ENCODE measurements at regions not wholly inside any gene's neighbourhood (a gene's known extent, or its start where the extent isn't known, plus 50 kb on each side); places are given as distances from the start of the nearest gene placed in this dataset.

DNA sequence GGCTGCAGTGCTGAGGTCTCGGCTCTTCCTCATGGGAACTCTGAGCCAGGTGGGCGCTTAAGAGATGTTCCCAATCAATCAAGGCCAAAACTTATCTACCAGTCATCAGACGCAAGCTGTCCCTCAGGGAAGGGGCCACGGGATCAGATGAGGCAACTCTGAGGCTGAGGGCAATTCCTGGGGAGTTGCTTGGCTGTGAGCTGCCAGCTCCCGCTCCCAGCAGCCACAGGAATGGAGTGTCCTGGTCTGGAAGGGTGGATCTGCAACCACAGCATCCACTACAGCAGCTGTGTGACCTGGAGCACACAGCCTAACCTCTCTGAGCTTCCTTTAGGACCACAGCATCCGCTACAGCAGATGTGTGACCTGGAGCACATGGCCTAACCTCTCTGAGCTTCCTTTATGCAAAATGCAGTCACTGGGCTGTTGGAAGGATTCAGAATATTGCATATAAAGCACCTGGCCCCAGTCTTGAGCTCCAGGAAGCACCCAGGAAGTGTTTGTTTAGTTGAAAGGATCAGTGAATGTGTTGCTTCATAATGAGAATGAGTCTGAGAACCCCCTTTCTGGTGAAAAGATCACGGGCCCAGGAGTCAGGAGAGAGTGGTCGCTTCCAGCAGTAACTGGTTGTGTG is 60.9 kb downstream of the TFAP2C start:
- Histone ChIP-seq H3K4me1 (ENCODE audit: control insufficient read depth in 1 of 2, insufficient read depth in 2 of 2, low read length in 2 of 2) (peaks cover 0 to 17% of the 10 kb centered on the region in 2 experiments; a peak in 2 of 4 replicates), H3K27ac (ENCODE audit: low read depth, low read length) (no peak overlapping the region), H3K9me3 (ENCODE audit: control insufficient read depth in 1 of 2, insufficient read depth in 1 of 2, low read depth in 1 of 2, low read length in 2 of 2) (no peaks in the 10 kb centered on the region), H4K20me1 (ENCODE audit: insufficient read depth) (no peaks in the 10 kb centered on the region), H3K27me3 (ENCODE audit: insufficient read depth, low read length) (no peaks in the 10 kb centered on the region), H3K9me2 (ENCODE audit: insufficient read depth) (no peaks in the 10 kb centered on the region), H3K9ac (ENCODE audit: low read length) (no peak overlapping the region), H3K79me2 (ENCODE audit: insufficient read depth, low read length) (no peaks in the 10 kb centered on the region), H2AFZ (ENCODE audit: low read depth, low read length, poor library complexity, severe bottlenecking) (no peak overlapping the region), H3K36me3 (ENCODE audit: control insufficient read depth in 1 of 2, insufficient read depth in 2 of 2, low read length in 2 of 2) (no peaks in the 10 kb centered on the region), H3K4me3 (replicated peaks in 1 of 2; ENCODE audit: low read depth in 1 of 2, low read length in 2 of 2) (no peak overlapping the region), H3K4me2 (ENCODE audit: low read length) (no peak overlapping the region)
- ChIA-PET RAD21 (ENCODE audit: low non-redundant PET in 1 of 2, low total read pairs in 2 of 2, uncharacterized antibody in 2 of 2, unreplicated experiment in 2 of 2) (no interaction called here), POLR2A (no interaction called here), CTCF (no interaction called here)
- BruUV-seq (replicated peaks): no TSS peak
- DNase-seq (ENCODE audit: low read depth, low spot score) (no peak), ATAC-seq (no peak)
- TF ChIP-seq RAD21 (IDR thresholded peaks at IDR 0.05; ENCODE audit: low read depth) (no peak), EGR1 (IDR thresholded peaks at IDR 0.05; ENCODE audit: low read depth) (no peak), POLR2AphosphoS5 (IDR thresholded peaks at IDR 0.05; ENCODE audit: low read depth, low read length) (no peak), YY1 (IDR thresholded peaks at IDR 0.05; ENCODE audit: extremely low read depth, insufficient replicate concordance, low read depth, low read length) (no peak), EZH2 (IDR thresholded peaks at IDR 0.05) (no peak)
- intact Hi-C loops (cut with micrococcal nuclease): no loop called here

DNA sequence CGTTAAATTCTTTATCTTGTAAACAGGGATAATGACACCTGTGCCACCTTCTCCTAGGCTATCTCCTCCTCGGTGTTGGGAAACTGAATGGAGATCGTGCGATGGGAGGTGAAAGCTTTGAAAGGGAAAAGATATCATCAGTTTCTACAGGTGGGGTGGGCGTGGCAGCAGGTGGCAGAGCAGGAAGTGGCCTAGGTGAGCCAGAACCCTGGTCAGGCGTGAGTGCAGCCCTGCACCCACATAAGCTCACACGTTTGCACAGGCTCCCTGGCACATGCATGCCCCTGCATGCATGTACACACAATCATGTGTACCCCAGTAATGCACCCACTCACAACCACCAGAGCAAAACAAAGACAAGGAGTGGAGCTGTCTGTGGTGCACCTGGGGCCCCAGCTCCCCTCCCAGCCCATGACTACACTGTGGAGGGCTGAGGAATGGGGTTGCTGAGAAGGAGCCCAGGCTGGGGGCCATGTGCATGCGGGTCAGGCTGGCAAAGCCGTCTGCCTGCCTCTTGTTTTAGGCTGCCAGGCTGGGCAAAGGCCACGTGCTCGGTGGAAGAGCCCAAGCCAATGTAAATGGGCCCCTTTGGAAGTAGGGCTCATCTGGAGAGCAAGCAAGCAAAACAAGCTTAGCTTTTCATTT is 61.5 kb downstream of the TFAP2C start:
- no peak overlapping the region for H2AFZ ChIP-seq (ENCODE audit: low read depth, low read length, poor library complexity, severe bottlenecking)
- RAD21 ChIA-PET (ENCODE audit: low non-redundant PET in 1 of 2, low total read pairs in 2 of 2, uncharacterized antibody in 2 of 2, unreplicated experiment in 2 of 2): no interaction called here
- no peak overlapping the region for H3K4me2 ChIP-seq (ENCODE audit: low read length)
- peaks cover 0 to 17% of the 10 kb centered on the region in 2 experiments; a peak in 2 of 4 replicates for H3K4me1 ChIP-seq (ENCODE audit: control insufficient read depth in 1 of 2, insufficient read depth in 2 of 2, low read length in 2 of 2)
- H3K27me3 ChIP-seq (ENCODE audit: insufficient read depth, low read length): no peaks in the 10 kb centered on the region
- BruUV-seq (replicated peaks): no TSS peak
- TF ChIP-seq SP1 (IDR thresholded peaks at IDR 0.05; ENCODE audit: low read depth) (no peak), ZNF274 (IDR thresholded peaks at IDR 0.05; ENCODE audit: low read depth, low read length) (no peak), SIN3A (IDR thresholded peaks at IDR 0.05; ENCODE audit: low read depth) (no peak), EZH2 (IDR thresholded peaks at IDR 0.05) (no peak), YY1 (IDR thresholded peaks at IDR 0.05; ENCODE audit: extremely low read depth, insufficient replicate concordance, low read depth, low read length) (no peak), POLR2AphosphoS5 (IDR thresholded peaks at IDR 0.05; ENCODE audit: low read depth, low read length) (no peak), EGR1 (IDR thresholded peaks at IDR 0.05; ENCODE audit: low read depth) (no peak), FOSL1 (IDR thresholded peaks at IDR 0.05; ENCODE audit: low read depth) (no peak), TCF7L2 (IDR thresholded peaks at IDR 0.05; ENCODE audit: borderline replicate concordance, extremely low read depth, insufficient read depth, insufficient read length) (no peak), JUND (IDR thresholded peaks at IDR 0.05) (no peak)
- TF ChIP-seq, protein P1, sequence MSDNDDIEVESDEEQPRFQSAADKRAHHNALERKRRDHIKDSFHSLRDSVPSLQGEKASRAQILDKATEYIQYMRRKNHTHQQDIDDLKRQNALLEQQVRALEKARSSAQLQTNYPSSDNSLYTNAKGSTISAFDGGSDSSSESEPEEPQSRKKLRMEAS (IDR thresholded peaks at IDR 0.05): no peak
- TF ChIP-seq, protein P2, sequence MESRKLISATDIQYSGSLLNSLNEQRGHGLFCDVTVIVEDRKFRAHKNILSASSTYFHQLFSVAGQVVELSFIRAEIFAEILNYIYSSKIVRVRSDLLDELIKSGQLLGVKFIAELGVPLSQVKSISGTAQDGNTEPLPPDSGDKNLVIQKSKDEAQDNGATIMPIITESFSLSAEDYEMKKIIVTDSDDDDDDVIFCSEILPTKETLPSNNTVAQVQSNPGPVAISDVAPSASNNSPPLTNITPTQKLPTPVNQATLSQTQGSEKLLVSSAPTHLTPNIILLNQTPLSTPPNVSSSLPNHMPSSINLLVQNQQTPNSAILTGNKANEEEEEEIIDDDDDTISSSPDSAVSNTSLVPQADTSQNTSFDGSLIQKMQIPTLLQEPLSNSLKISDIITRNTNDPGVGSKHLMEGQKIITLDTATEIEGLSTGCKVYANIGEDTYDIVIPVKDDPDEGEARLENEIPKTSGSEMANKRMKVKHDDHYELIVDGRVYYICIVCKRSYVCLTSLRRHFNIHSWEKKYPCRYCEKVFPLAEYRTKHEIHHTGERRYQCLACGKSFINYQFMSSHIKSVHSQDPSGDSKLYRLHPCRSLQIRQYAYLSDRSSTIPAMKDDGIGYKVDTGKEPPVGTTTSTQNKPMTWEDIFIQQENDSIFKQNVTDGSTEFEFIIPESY (IDR thresholded peaks at IDR 0.05; ENCODE audit: extremely low read depth, insufficient replicate concordance, low read length): no peak
- H3K9me3 ChIP-seq (ENCODE audit: control insufficient read depth in 1 of 2, insufficient read depth in 1 of 2, low read depth in 1 of 2, low read length in 2 of 2): no peaks in the 10 kb centered on the region
- no peaks in the 10 kb centered on the region for H3K9me2 ChIP-seq (ENCODE audit: insufficient read depth)
- no peaks in the 10 kb centered on the region for H3K79me2 ChIP-seq (ENCODE audit: insufficient read depth, low read length)
- ATAC-seq: no peak
- intact Hi-C loops (cut with micrococcal nuclease): no loop called here
- H3K9ac ChIP-seq (ENCODE audit: low read length): no peak overlapping the region
- H3K4me3 ChIP-seq (replicated peaks in 1 of 2; ENCODE audit: low read depth in 1 of 2, low read length in 2 of 2): no peak overlapping the region
- no peak overlapping the region for H3K27ac ChIP-seq (ENCODE audit: low read depth, low read length)
- POLR2A ChIA-PET: no interaction called here
- CTCF ChIA-PET: no interaction called here
- no peaks in the 10 kb centered on the region for H4K20me1 ChIP-seq (ENCODE audit: insufficient read depth)
- DNase-seq (ENCODE audit: low read depth, low spot score): no peak
- no peaks in the 10 kb centered on the region for H3K36me3 ChIP-seq (ENCODE audit: control insufficient read depth in 1 of 2, insufficient read depth in 2 of 2, low read length in 2 of 2)
